Adrenal gland (tissue), 9 donors: ENCODE measurements at regions not wholly inside any gene's neighbourhood (a gene's known extent, or its start where the extent isn't known, plus 50 kb on each side); places are given as distances from the start of the nearest gene placed in this dataset.

ENCODE experiments used
- DNase-seq, 7 donors: peaks; one replicate each; pipeline ENCODE4 v3.0.0-alpha.2; 2019 to 2020
- H3K27ac ChIP-seq, 5 donors: fragments of 200-600 bp; sonication (generic) in 4 of 5; 1 replicate in 3 of 5; 2 replicates in 2 of 5; pipeline versions ENCODE4 v1.5.1 to v1.8.0; 2016 to 2020; ENCODE audit warnings: mild to moderate bottlenecking in 1 of 5
- H3K27me3 ChIP-seq: fragments of 200-600 bp; 2 replicates; pipeline ENCODE4 v1.8.0; 2021
- H3K36me3 ChIP-seq, 2 donors: fragments of 200-600 bp; replicated peaks in 1 of 2; 1 replicate in 1 of 2; 2 replicates in 1 of 2; pipeline versions ENCODE4 v1.5.1 to v1.8.0; 2018 to 2022
- H3K4me1 ChIP-seq, 2 donors: fragments of 200-600 bp; replicated peaks in 1 of 2; 1 replicate in 1 of 2; 2 replicates in 1 of 2; pipeline versions ENCODE4 v1.5.1 to v1.8.0; 2018 to 2021
- H3K4me3 ChIP-seq, 4 donors: fragments of 200-600 bp; sonication (generic) in 3 of 4; one replicate each; pipeline ENCODE4 v1.5.1; 2016 to 2018
- H3K9me3 ChIP-seq, 3 donors: fragments of 200-600 bp; sonication (generic) in 1 of 3; replicated peaks in 1 of 3; 1 replicate in 2 of 3; 2 replicates in 1 of 3; pipeline versions ENCODE4 v1.5.1 to v1.8.0; 2016 to 2021
- POLR2A ChIP-seq, 2 donors: fragments of 450-650 bp; IDR thresholded peaks; one replicate each; pipeline ENCODE4 v1.6.1; 2017; ENCODE audit warnings: antibody characterized with exemption in 2 of 2, mild to moderate bottlenecking in 2 of 2, moderate library complexity in 1 of 2
- WGBS, 4 donors: extraction: QIAGEN DNeasy Blood & Tissue Kit in 2 of 4; methylation state at CpG; one replicate each; pipeline versions ENCODE4 v1.1.5 to v1.1.7; 2013 to 2017; 5-methylcytosine and 5-hydroxymethylcytosine counted together
- intact Hi-C, 2 donors: fragments of 100-400 bp; cut with DNase I; formaldehyde crosslinking; loops; one replicate each; pipeline versions ENCODE4 v1.14.1 to v1.15.0; 2022 to 2023
- TF ChIP-seq, protein P1 (sequence below), 6 experiments: fragments of 450-650 bp in 4 of 6; fragments of 200-600 bp in 2 of 6; sonication (generic) in 1 of 6; IDR thresholded peaks; 1 replicate in 5 of 6; 2 replicates in 1 of 6; pipeline versions ENCODE4 v1.5.1 to v1.8.0; 2016 to 2021; ENCODE audit warnings: antibody characterized with exemption in 6 of 6, mild to moderate bottlenecking in 2 of 6, moderate library complexity in 1 of 6
- donor health status: healthy with polysubstance abuse.
- donor health status: Bipolar disorder and iron deficiency.
- donor health status: DM: yes; HTN: yes; CAD: no.
- donor health status: DM: no; HTN: no; CAD: no.
- donor health status: DM: no; HTN: no; CAD: no.

DNA sequence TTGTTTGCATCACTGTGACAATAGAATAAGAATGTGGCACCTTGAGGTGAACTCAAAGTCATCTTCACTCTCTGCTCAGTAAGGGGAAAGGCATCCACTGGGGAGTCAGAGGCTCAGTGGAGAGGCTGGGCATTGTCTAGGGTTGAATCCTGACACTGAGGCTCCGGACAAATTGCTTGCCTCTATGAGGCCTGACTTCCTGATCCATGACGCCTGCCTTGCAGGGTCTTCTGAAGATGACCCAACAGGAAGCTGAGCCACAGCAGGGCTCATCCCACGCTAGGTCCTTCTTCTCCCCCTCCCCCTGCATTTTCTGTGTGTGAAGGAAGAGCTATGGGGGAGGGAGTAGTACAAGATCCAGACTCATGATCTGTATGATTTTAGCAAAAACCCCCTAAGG lies 265.1 kb downstream of the SH3BP4 start:
- WGBS, 4 donors: 54 to 83% (median 66%) methylated on average over 3 of the region's 3 CpGs
- no peak for TF ChIP-seq POLR2A (IDR thresholded peaks at IDR 0.05)
- TF ChIP-seq, protein P1, sequence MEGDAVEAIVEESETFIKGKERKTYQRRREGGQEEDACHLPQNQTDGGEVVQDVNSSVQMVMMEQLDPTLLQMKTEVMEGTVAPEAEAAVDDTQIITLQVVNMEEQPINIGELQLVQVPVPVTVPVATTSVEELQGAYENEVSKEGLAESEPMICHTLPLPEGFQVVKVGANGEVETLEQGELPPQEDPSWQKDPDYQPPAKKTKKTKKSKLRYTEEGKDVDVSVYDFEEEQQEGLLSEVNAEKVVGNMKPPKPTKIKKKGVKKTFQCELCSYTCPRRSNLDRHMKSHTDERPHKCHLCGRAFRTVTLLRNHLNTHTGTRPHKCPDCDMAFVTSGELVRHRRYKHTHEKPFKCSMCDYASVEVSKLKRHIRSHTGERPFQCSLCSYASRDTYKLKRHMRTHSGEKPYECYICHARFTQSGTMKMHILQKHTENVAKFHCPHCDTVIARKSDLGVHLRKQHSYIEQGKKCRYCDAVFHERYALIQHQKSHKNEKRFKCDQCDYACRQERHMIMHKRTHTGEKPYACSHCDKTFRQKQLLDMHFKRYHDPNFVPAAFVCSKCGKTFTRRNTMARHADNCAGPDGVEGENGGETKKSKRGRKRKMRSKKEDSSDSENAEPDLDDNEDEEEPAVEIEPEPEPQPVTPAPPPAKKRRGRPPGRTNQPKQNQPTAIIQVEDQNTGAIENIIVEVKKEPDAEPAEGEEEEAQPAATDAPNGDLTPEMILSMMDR (IDR thresholded peaks at IDR 0.05): no peak
- no peaks in the 10 kb centered on the region for H3K36me3 ChIP-seq
- DNase-seq: no peak
- no peaks in the 10 kb centered on the region for H3K9me3 ChIP-seq
- no peaks in the 10 kb centered on the region for H3K27me3 ChIP-seq
- H3K27ac ChIP-seq: no peak overlapping the region
- no peak overlapping the region for H3K4me3 ChIP-seq
- intact Hi-C loops: no loop called here
- H3K4me1 ChIP-seq: no peaks in the 10 kb centered on the region

DNA sequence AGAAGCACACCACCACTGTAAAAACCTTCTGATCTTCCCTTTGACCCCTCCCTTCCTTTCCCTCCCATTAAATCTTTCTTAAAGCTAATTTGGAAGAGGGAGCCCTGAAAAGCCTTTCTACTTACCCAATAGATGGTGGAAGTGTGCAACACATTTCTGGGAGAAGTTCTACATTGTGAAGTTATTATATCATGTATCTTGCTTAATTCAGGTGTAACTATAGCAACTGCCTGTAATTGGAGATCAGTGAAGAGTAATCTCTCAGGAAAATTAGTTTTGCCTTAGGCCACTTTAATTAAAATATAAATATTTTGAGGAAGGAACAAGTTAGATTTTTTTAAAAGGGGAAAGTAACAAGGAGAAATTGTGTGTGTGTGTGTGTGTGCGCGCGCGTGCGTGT lies 266.0 kb downstream of the SH3BP4 start:
- Histone ChIP-seq H3K36me3 (no peaks in the 10 kb centered on the region), H3K4me3 (no peak overlapping the region), H3K9me3 (no peaks in the 10 kb centered on the region), H3K27ac (no peak overlapping the region), H3K27me3 (no peaks in the 10 kb centered on the region), H3K4me1 (no peaks in the 10 kb centered on the region)
- intact Hi-C loops: no loop called here
- DNase-seq: no peak
- 86 to 95% (median 88%) methylated on average over 5 of the region's 5 CpGs for WGBS, 4 donors
- TF ChIP-seq, protein P1 (IDR thresholded peaks at IDR 0.05): no peak
- TF ChIP-seq POLR2A (IDR thresholded peaks at IDR 0.05): no peak

- Histone ChIP-seq H3K27ac (no peak overlapping the region), H3K4me3 (no peak overlapping the region), H3K36me3 (no peaks in the 10 kb centered on the region), H3K4me1 (no peaks in the 10 kb centered on the region), H3K9me3 (no peaks in the 10 kb centered on the region), H3K27me3 (no peaks in the 10 kb centered on the region)
- intact Hi-C loops: no loop called here
- WGBS, 4 donors: 84 to 87% (median 86%) methylated on average over 10 of the region's 10 CpGs
- DNase-seq: no peak
- TF ChIP-seq, protein P1 (IDR thresholded peaks at IDR 0.05): no peak
These were observed 266.7 kb downstream of the SH3BP4 start for GRCh38 chr2:235218486-235218907.

GRCh38 chr2:235219048-235219447 lies 267.2 kb downstream of the SH3BP4 start:
- no peak overlapping the region for H3K27ac ChIP-seq
- DNase-seq: no peak
- no peaks in the 10 kb centered on the region for H3K27me3 ChIP-seq
- TF ChIP-seq, protein P1 (IDR thresholded peaks at IDR 0.05): no peak
- no peaks in the 10 kb centered on the region for H3K4me1 ChIP-seq
- no peak overlapping the region for H3K4me3 ChIP-seq
- intact Hi-C loops: no loop called here
- H3K36me3 ChIP-seq: no peaks in the 10 kb centered on the region
- 64 to 80% (median 74%) methylated on average over 3 to 5 of the region's 5 CpGs for WGBS, 4 donors
- H3K9me3 ChIP-seq: no peaks in the 10 kb centered on the region
